Mesendoderm (in vitro differentiated cells): ENCODE measurements at regions not wholly inside any gene's neighbourhood (a gene's known extent, or its start where the extent isn't known, plus 50 kb on each side); places are given as distances from the start of the nearest gene placed in this dataset.

Experiments
- DNase-seq: peaks from one replicate; pipeline ENCODE4 v3.0.0; 2013
- H2AK5ac ChIP-seq: 2 replicates; pipeline ENCODE4 v1.6.1; 2013; ENCODE audit warnings: low read length, inconsistent platforms
- H2BK120ac ChIP-seq: 2 replicates; pipeline ENCODE4 v1.6.1; 2013; ENCODE audit warnings: low read depth, mild to moderate bottlenecking, low read length, moderate library complexity, mixed read lengths
- H2BK15ac ChIP-seq: replicated peaks from 2 replicates; pipeline ENCODE4 v1.6.1; 2013; ENCODE audit warnings: low read depth, mild to moderate bottlenecking, moderate library complexity
- H2BK5ac ChIP-seq: 2 replicates; pipeline ENCODE4 v1.6.1; 2013; ENCODE audit warnings: low read length, inconsistent platforms
- H3K18ac ChIP-seq: 2 replicates; pipeline ENCODE4 v1.6.1; 2013; ENCODE audit warnings: mild to moderate bottlenecking, low read length, mixed read lengths
- H3K23ac ChIP-seq: one replicate; pipeline ENCODE4 v1.6.1; 2013; ENCODE audit warnings: low read length
- H3K27ac ChIP-seq: 2 replicates; pipeline ENCODE4 v1.5.1; 2013; ENCODE audit warnings: low read depth, mild to moderate bottlenecking, inconsistent platforms, low read length, moderate library complexity
- H3K27me3 ChIP-seq: 2 replicates; pipeline ENCODE4 v1.6.1; 2013; ENCODE audit warnings: low read length, control low read depth, mild to moderate bottlenecking, inconsistent platforms; ENCODE audit not compliant: insufficient read depth, poor library complexity
- H3K36me3 ChIP-seq: 2 replicates; pipeline ENCODE4 v1.6.1; 2013; ENCODE audit warnings: low read length, inconsistent platforms; ENCODE audit not compliant: control insufficient read depth, insufficient read depth
- H3K4ac ChIP-seq: one replicate; pipeline ENCODE4 v1.6.1; 2013; ENCODE audit warnings: low read depth, mild to moderate bottlenecking, low read length, moderate library complexity
- H3K4me1 ChIP-seq: 2 replicates; pipeline ENCODE4 v1.6.1; 2013; ENCODE audit warnings: low read depth, low read length, inconsistent platforms; ENCODE audit not compliant: control insufficient read depth
- H3K4me2 ChIP-seq: 2 replicates; pipeline ENCODE4 v1.6.1; 2013; ENCODE audit warnings: low read length
- H3K4me3 ChIP-seq: 2 replicates; pipeline ENCODE4 v1.5.1; 2013; ENCODE audit warnings: mild to moderate bottlenecking, low read length
- H3K56ac ChIP-seq: one replicate; pipeline ENCODE4 v1.6.1; 2013; ENCODE audit warnings: low read length
- H3K79me1 ChIP-seq: 2 replicates; pipeline ENCODE4 v1.6.1; 2013; ENCODE audit warnings: low read length, inconsistent platforms
- H3K79me2 ChIP-seq: 2 replicates; pipeline ENCODE4 v1.6.1; 2013; ENCODE audit warnings: mild to moderate bottlenecking, low read length; ENCODE audit not compliant: control insufficient read depth, insufficient read depth
- H3K9ac ChIP-seq: 2 replicates; pipeline ENCODE4 v1.6.1; 2013; ENCODE audit warnings: low read length, inconsistent platforms
- H4K5ac ChIP-seq: one replicate; pipeline ENCODE4 v1.6.1; 2013; ENCODE audit warnings: low read length
- H4K8ac ChIP-seq: one replicate; pipeline ENCODE4 v1.6.1; 2013; ENCODE audit warnings: low read depth, mild to moderate bottlenecking, control low read depth, low read length, moderate library complexity
- WGBS: extraction: QIAGEN DNeasy Blood & Tissue Kit; methylation state at CpG from one replicate; pipeline ENCODE4 v1.1.7; 2013; ENCODE audit warnings: low lambda C conversion rate, missing lambda C conversion rate; ENCODE audit not compliant: insufficient coverage; ENCODE audit errors: extremely low coverage; 5-methylcytosine and 5-hydroxymethylcytosine counted together

- H4K8ac ChIP-seq, result no peak overlapping the region
- H3K56ac ChIP-seq, result no peak overlapping the region
- no CpG with 5 or more reads among the region's 1 CpG for WGBS
- no peak overlapping the region for H3K27ac ChIP-seq
- H3K4me3 ChIP-seq, result no peak overlapping the region
- H3K36me3 ChIP-seq, result no peaks in the 10 kb centered on the region
- H3K23ac ChIP-seq, result no peak overlapping the region
- H2AK5ac ChIP-seq, result peak overlapping the region; percentile 43
- H4K5ac ChIP-seq, result no peak overlapping the region
- H3K9ac ChIP-seq, result no peak overlapping the region
- H3K18ac ChIP-seq, result no peak overlapping the region
- peaks cover 15% of the 10 kb centered on the region for H3K4me1 ChIP-seq
- no peak overlapping the region for H3K4ac ChIP-seq
- H3K79me2 ChIP-seq, result no peaks in the 10 kb centered on the region
- no peak overlapping the region for H2BK5ac ChIP-seq
- H3K27me3 ChIP-seq, result no peaks in the 10 kb centered on the region
- H2BK120ac ChIP-seq, result no peak overlapping the region
- H3K79me1 ChIP-seq, result no peaks in the 10 kb centered on the region
- no peak overlapping the region for H3K4me2 ChIP-seq
- no peak for DNase-seq
- no peak overlapping the region for H2BK15ac ChIP-seq
These were observed 53.6 kb upstream of the SMNDC1 start for GRCh38 chr10:110358278-110358677.

GRCh38 chr10:110358869-110359629 is 54.3 kb upstream of the SMNDC1 start:
- Histone ChIP-seq H3K27me3 (no peaks in the 10 kb centered on the region), H3K79me2 (no peaks in the 10 kb centered on the region), H2AK5ac (no peak overlapping the region), H4K5ac (no peak overlapping the region), H3K27ac (no peak overlapping the region), H3K4me2 (no peak overlapping the region), H2BK5ac (no peak overlapping the region), H3K4me3 (no peak overlapping the region), H2BK120ac (no peak overlapping the region), H3K36me3 (no peaks in the 10 kb centered on the region), H3K4me1 (peaks cover 12% of the 10 kb centered on the region), H3K18ac (no peak overlapping the region), H4K8ac (no peak overlapping the region), H3K4ac (no peak overlapping the region), H3K56ac (no peak overlapping the region), H2BK15ac (no peak overlapping the region), H3K23ac (no peak overlapping the region), H3K9ac (no peak overlapping the region), H3K79me1 (no peaks in the 10 kb centered on the region)
- WGBS, result no CpG with 5 or more reads among the region's 7 CpGs
- peak; percentile 89 for DNase-seq

GRCh38 chr10:110360857-110361474 is 56.2 kb upstream of the SMNDC1 start:
- no CpG with 5 or more reads among the region's 5 CpGs for WGBS
- no peaks in the 10 kb centered on the region for H3K79me1 ChIP-seq
- no peaks in the 10 kb centered on the region for H3K79me2 ChIP-seq
- H3K27me3 ChIP-seq, result no peaks in the 10 kb centered on the region
- no peak overlapping the region for H3K18ac ChIP-seq
- no peak overlapping the region for H3K56ac ChIP-seq
- no peaks in the 10 kb centered on the region for H3K36me3 ChIP-seq
- no peak overlapping the region for H3K23ac ChIP-seq
- H3K4me1 ChIP-seq, result peaks cover 11% of the 10 kb centered on the region
- H4K8ac ChIP-seq, result no peak overlapping the region
- H2AK5ac ChIP-seq, result no peak overlapping the region
- H3K4me3 ChIP-seq, result no peak overlapping the region
- H3K4me2 ChIP-seq, result no peak overlapping the region
- no peak overlapping the region for H2BK15ac ChIP-seq
- no peak overlapping the region for H3K4ac ChIP-seq
- H4K5ac ChIP-seq, result no peak overlapping the region
- H3K9ac ChIP-seq, result no peak overlapping the region
- H3K27ac ChIP-seq, result no peak overlapping the region
- H2BK120ac ChIP-seq, result no peak overlapping the region
- DNase-seq, result peak; percentile 56
- H2BK5ac ChIP-seq, result no peak overlapping the region

- Histone ChIP-seq H2BK5ac (no peak overlapping the region), H3K4me1 (peaks cover 11% of the 10 kb centered on the region)
- no CpG with 5 or more reads among the region's 5 CpGs for WGBS
These were observed 57.2 kb upstream of the SMNDC1 start for GRCh38 chr10:110361800-110362456.

GRCh38 chr10:110363572-110364411 is 59.1 kb upstream of the SMNDC1 start:
- Histone ChIP-seq H2BK15ac (no peak overlapping the region), H3K4me2 (no peak overlapping the region), H3K4me3 (no peak overlapping the region), H2AK5ac (peak overlapping the region; percentile 27), H4K8ac (no peak overlapping the region), H3K56ac (no peak overlapping the region), H3K9ac (no peak overlapping the region), H2BK5ac (no peak overlapping the region), H3K4ac (no peak overlapping the region), H3K27me3 (no peaks in the 10 kb centered on the region), H3K23ac (no peak overlapping the region), H3K36me3 (no peaks in the 10 kb centered on the region), H2BK120ac (no peak overlapping the region), H3K79me2 (no peaks in the 10 kb centered on the region), H3K4me1 (peaks cover 6% of the 10 kb centered on the region), H3K79me1 (no peaks in the 10 kb centered on the region), H3K18ac (no peak overlapping the region), H3K27ac (no peak overlapping the region), H4K5ac (no peak overlapping the region)
- DNase-seq, result no peak
- no CpG with 5 or more reads among the region's 20 CpGs for WGBS

More at GRCh38 chr10:110361800-110362456, 57.2 kb upstream of the SMNDC1 start:
- no peak overlapping the region for H3K27ac ChIP-seq
- H3K79me1 ChIP-seq, result no peaks in the 10 kb centered on the region
- H3K36me3 ChIP-seq, result no peaks in the 10 kb centered on the region
- H3K79me2 ChIP-seq, result no peaks in the 10 kb centered on the region
- H3K4ac ChIP-seq, result no peak overlapping the region
- H4K8ac ChIP-seq, result no peak overlapping the region
- no peak overlapping the region for H2BK15ac ChIP-seq
- H3K56ac ChIP-seq, result no peak overlapping the region
- DNase-seq, result peak; percentile 92
- H3K23ac ChIP-seq, result no peak overlapping the region
- H3K18ac ChIP-seq, result no peak overlapping the region
- no peak overlapping the region for H2AK5ac ChIP-seq
- H4K5ac ChIP-seq, result no peak overlapping the region
- no peak overlapping the region for H3K4me3 ChIP-seq
- no peak overlapping the region for H3K4me2 ChIP-seq
- no peak overlapping the region for H2BK120ac ChIP-seq
- no peaks in the 10 kb centered on the region for H3K27me3 ChIP-seq
- H3K9ac ChIP-seq, result no peak overlapping the region
